ENCODE measurements at regions not wholly inside any gene's neighbourhood (a gene's known extent, or its start where the extent isn't known, plus 50 kb on each side); places are given as distances from the start of the nearest gene placed in this dataset.

GRCh38 chr16:64731891-64732290 is 390.0 kb downstream of the CDH11 start:
- no peak for TF ChIP-seq CTCF (IDR thresholded peaks at IDR 0.05)
- no peak for TF ChIP-seq SIN3A (IDR thresholded peaks at IDR 0.05; ENCODE audit: borderline replicate concordance, insufficient read depth, low read depth, low read length)
- TF ChIP-seq POLR2AphosphoS5 (IDR thresholded peaks at IDR 0.05; ENCODE audit: low read depth, low read length): no peak
- TF ChIP-seq, protein P1, sequence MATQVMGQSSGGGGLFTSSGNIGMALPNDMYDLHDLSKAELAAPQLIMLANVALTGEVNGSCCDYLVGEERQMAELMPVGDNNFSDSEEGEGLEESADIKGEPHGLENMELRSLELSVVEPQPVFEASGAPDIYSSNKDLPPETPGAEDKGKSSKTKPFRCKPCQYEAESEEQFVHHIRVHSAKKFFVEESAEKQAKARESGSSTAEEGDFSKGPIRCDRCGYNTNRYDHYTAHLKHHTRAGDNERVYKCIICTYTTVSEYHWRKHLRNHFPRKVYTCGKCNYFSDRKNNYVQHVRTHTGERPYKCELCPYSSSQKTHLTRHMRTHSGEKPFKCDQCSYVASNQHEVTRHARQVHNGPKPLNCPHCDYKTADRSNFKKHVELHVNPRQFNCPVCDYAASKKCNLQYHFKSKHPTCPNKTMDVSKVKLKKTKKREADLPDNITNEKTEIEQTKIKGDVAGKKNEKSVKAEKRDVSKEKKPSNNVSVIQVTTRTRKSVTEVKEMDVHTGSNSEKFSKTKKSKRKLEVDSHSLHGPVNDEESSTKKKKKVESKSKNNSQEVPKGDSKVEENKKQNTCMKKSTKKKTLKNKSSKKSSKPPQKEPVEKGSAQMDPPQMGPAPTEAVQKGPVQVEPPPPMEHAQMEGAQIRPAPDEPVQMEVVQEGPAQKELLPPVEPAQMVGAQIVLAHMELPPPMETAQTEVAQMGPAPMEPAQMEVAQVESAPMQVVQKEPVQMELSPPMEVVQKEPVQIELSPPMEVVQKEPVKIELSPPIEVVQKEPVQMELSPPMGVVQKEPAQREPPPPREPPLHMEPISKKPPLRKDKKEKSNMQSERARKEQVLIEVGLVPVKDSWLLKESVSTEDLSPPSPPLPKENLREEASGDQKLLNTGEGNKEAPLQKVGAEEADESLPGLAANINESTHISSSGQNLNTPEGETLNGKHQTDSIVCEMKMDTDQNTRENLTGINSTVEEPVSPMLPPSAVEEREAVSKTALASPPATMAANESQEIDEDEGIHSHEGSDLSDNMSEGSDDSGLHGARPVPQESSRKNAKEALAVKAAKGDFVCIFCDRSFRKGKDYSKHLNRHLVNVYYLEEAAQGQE (IDR thresholded peaks at IDR 0.05; ENCODE audit: insufficient read depth in 1 of 2, low read depth in 2 of 2, low read length in 1 of 2): no peak
- no peak for TF ChIP-seq TCF7L2 (IDR thresholded peaks at IDR 0.05; ENCODE audit: low read depth, low read length)
